A549 (cell line): ENCODE measurements at regions not wholly inside any gene's neighbourhood (a gene's known extent, or its start where the extent isn't known, plus 50 kb on each side); places are given as distances from the start of the nearest gene placed in this dataset.

Experiments
- ATAC-seq, 2 experiments: fragments of 200-7000 bp in 1 of 2; fragments of >200 bp in 1 of 2; cut with Nextera tagmentation in 1 of 2; cut with Tn5 transposase in 1 of 2; 3 replicates each; pipeline versions ENCODE4 v1.8.0 to v1.9.1; 2018 to 2020; ENCODE audit warnings: mild to moderate bottlenecking in 1 of 2, moderate library complexity in 1 of 2
- CTCF ChIA-PET: fragments of 300-600 bp; sonication (Branson Sonifier 250); formaldehyde crosslinking; extraction: SDS; loops from one replicate; lab custom pipeline; 2021; ENCODE audit warnings: antibody characterized with exemption, inconsistent platforms; lab: Yijun Ruan, JAX
- POLR2A ChIA-PET: fragments of 350-600 bp; formaldehyde crosslinking; extraction: SDS; loops from one replicate; lab custom pipeline; 2021; ENCODE audit warnings: antibody characterized with exemption, inconsistent platforms; lab: Yijun Ruan, JAX
- DNase-seq, 2 experiments: peaks; one replicate each; pipeline versions ENCODE4 v3.0.0 to v3.0.0-alpha.2; 2011 to 2016; ENCODE audit warnings: low read depth in 1 of 2, low spot score in 1 of 2
- FAIRE-seq: peaks from 2 replicates; lab custom pipeline; 2011; peaks lifted over from hg19 to GRCh38; lab: Jason Lieb, UNC
- H3K27ac ChIP-seq, 2 experiments: fragments of >200 bp; sonication (Bioruptor Twin); formaldehyde crosslinking; 3 replicates each; pipeline ENCODE4 v1.5.1; 2016 to 2017
- H3K4me1 ChIP-seq: fragments of >200 bp; sonication (Bioruptor Twin); formaldehyde crosslinking; 3 replicates; pipeline ENCODE4 v1.6.1; 2016
- H3K4me2 ChIP-seq: fragments of >200 bp; sonication (Bioruptor Twin); formaldehyde crosslinking; 3 replicates; pipeline ENCODE4 v1.6.1; 2016
- H3K4me3 ChIP-seq: fragments of >200 bp; sonication (Bioruptor Twin); formaldehyde crosslinking; 3 replicates; pipeline ENCODE4 v1.5.1; 2016
- H3K9me3 ChIP-seq: fragments of >200 bp; sonication (Bioruptor Twin); formaldehyde crosslinking; 3 replicates; pipeline ENCODE4 v1.6.1; 2016
- CBX2 ChIP-seq: fragments of 200-600 bp; sonication (generic); IDR thresholded peaks from 2 replicates; pipeline ENCODE4 v1.6.1; 2016; ENCODE audit warnings: low read depth, mild to moderate bottlenecking, borderline replicate concordance
- EHF ChIP-seq: fragments of 250-450 bp; sonication (Bioruptor Pico); IDR thresholded peaks from 2 replicates; pipeline ENCODE4 v1.5.0; 2020; ENCODE audit warnings: mild to moderate bottlenecking
- EHMT2 ChIP-seq: fragments of 200-600 bp; sonication (generic); IDR thresholded peaks from 2 replicates; pipeline ENCODE4 v1.6.1; 2016; ENCODE audit warnings: antibody characterized with exemption, low read depth, mild to moderate bottlenecking, moderate library complexity
- ESRRA ChIP-seq: fragments of 150-350 bp; IDR thresholded peaks from 2 replicates; pipeline ENCODE4 v1.6.1; 2014; ENCODE audit warnings: mild to moderate bottlenecking, low read length, borderline replicate concordance
- FOSB ChIP-seq: fragments of 250-450 bp; sonication (Bioruptor Pico); IDR thresholded peaks from 2 replicates; pipeline ENCODE4 v1.5.0; 2020; ENCODE audit warnings: mild to moderate bottlenecking, moderate library complexity
- JUN ChIP-seq, 2 experiments: fragments of >200 bp; sonication (Bioruptor Twin); formaldehyde crosslinking; IDR thresholded peaks; 2 replicates in 1 of 2; 3 replicates in 1 of 2; pipeline ENCODE4 v1.6.1; 2016 to 2017
- JUNB ChIP-seq: fragments of >200 bp; sonication (Bioruptor Twin); formaldehyde crosslinking; IDR thresholded peaks from 2 replicates; pipeline ENCODE4 v1.6.1; 2016
- KDM5A ChIP-seq: fragments of 200-600 bp; sonication (generic); IDR thresholded peaks from 2 replicates; pipeline ENCODE4 v1.6.1; 2016; ENCODE audit warnings: antibody characterized with exemption, mild to moderate bottlenecking
- MAFK ChIP-seq: fragments of 450-650 bp; IDR thresholded peaks from 2 replicates; pipeline ENCODE4 v1.6.1; 2014; ENCODE audit not compliant: partially characterized antibody
- MYC ChIP-seq: IDR thresholded peaks from 2 replicates; pipeline ENCODE4 v1.6.1; 2012; ENCODE audit warnings: mild to moderate bottlenecking, inconsistent platforms, low read length, improper control_type of control experiment, borderline replicate concordance
- PHF8 ChIP-seq: fragments of 200-600 bp; sonication (generic); IDR thresholded peaks from 2 replicates; pipeline ENCODE4 v1.6.1; 2016; ENCODE audit warnings: low read depth, mild to moderate bottlenecking, antibody characterized with exemption, moderate library complexity, borderline replicate concordance
- POLR2A ChIP-seq: IDR thresholded peaks from 2 replicates; pipeline ENCODE4 v1.6.1; 2012; ENCODE audit warnings: mild to moderate bottlenecking, low read length
- RFX5 ChIP-seq: fragments of 450-650 bp; IDR thresholded peaks from 2 replicates; pipeline ENCODE4 v1.7.1; 2014; ENCODE audit warnings: antibody characterized with exemption, mild to moderate bottlenecking, moderate library complexity
- TP53 ChIP-seq: fragments of 250-450 bp; sonication (Bioruptor Pico); IDR thresholded peaks from 2 replicates; pipeline ENCODE4 v1.5.0; 2021; ENCODE audit warnings: mild to moderate bottlenecking, moderate library complexity
- ZNF302 ChIP-seq: fragments of 250-450 bp; sonication (Bioruptor Pico); IDR thresholded peaks from 2 replicates; pipeline ENCODE4 v1.9.0; 2021; ENCODE audit warnings: inconsistent platforms, mild to moderate bottlenecking, moderate library complexity
- ZSCAN20 ChIP-seq: fragments of 250-450 bp; sonication (Bioruptor Pico); IDR thresholded peaks from 2 replicates; pipeline ENCODE4 v1.8.0; 2022; ENCODE audit warnings: mild to moderate bottlenecking, moderate library complexity
- WGBS: methylation state at CpG from one replicate; pipeline ENCODE4 v1.1.6; 2017; ENCODE audit errors: missing lambda C conversion rate; 5-methylcytosine and 5-hydroxymethylcytosine counted together
- TF ChIP-seq, protein P1 (sequence below): fragments of 200-600 bp; sonication (generic); IDR thresholded peaks from 2 replicates; pipeline ENCODE4 v1.6.1; 2016; ENCODE audit warnings: antibody characterized with exemption, mild to moderate bottlenecking, moderate library complexity
- TF ChIP-seq, protein P2 (sequence below): fragments of 450-650 bp; IDR thresholded peaks from 2 replicates; pipeline ENCODE4 v1.6.1; 2014; ENCODE audit warnings: antibody characterized with exemption
- TF ChIP-seq, protein P3 (sequence below): fragments of >200 bp; sonication (Bioruptor Twin); formaldehyde crosslinking; IDR thresholded peaks from 3 replicates; pipeline ENCODE4 v1.5.1; 2016
- TF ChIP-seq, protein P4 (sequence below): IDR thresholded peaks from 2 replicates; pipeline ENCODE4 v1.6.1; 2012
- TF ChIP-seq, protein P5 (sequence below): fragments of 250-450 bp; sonication (Bioruptor Pico); IDR thresholded peaks from 2 replicates; pipeline ENCODE4 v1.5.0; 2020; ENCODE audit warnings: low read depth, mild to moderate bottlenecking, moderate library complexity

DNA sequence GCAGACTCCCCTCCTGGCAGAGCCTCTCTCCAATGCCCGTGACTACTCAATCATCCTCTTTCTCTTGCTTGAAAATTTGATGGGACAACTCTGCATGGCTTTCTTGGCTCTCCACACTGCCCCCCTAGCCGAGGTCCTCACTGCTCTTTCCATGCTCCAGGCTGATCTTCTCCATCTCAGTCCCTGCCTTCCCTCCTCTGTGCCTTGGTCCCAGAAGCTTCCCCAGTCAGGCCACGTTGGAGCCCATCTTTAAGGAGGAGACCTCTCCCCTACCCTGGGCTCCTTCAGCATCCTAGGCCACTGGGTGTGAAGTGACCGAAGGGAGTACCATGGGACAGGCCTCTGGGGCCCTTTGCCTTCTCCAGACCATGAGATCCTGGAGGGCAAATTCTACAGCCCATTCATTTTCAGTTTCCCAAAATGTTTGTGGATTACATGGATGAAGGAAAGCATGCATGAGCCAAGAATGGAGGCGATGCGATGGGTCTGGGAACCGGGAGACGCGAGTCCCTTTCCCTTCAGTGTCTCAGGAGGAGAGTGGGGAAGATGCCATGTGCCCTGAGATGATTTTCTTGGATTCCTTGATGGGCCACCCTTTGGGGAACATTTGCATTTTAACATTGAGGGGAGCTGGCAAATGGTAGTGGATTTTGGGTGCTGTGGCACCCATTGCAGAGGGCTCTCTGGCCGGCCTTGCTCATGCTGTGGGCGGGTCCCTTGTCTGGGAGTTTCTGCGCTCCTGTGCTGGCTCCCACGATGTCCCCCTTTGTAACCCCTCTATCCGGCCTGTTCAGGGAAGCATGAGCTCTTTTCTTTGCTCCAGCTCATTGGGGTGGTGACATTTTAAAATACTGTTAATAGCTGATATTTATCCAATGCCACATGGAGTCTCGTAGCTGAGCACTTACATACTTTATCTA, 376.6 kb downstream of the RPS24 start:
- CTCF ChIA-PET = no interaction called here

DNA sequence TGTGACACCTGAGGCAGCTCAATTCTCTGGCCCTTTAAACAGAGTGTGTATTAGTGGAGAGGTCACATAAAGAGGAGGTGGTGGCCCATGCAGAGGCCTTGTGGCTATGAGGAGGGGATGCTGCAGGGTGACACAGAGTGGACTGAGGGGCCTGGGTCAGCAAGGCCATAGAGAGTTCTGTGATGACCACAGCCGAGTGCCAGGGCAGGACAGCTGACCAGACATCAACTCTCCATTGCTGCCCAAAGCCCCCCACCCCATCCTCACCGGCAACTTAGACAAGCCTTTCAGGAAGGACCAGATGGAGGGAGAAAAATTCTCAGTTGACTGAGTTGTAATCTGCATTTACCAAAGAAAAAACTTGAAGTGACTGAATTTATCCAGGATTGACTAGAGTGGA, 378.1 kb downstream of the RPS24 start:
- ATAC-seq = no peak
- H3K4me1 ChIP-seq = peaks cover under 1% of the 10 kb centered on the region; the same call in 2 of the 3 replicates
- TF ChIP-seq, protein P1, sequence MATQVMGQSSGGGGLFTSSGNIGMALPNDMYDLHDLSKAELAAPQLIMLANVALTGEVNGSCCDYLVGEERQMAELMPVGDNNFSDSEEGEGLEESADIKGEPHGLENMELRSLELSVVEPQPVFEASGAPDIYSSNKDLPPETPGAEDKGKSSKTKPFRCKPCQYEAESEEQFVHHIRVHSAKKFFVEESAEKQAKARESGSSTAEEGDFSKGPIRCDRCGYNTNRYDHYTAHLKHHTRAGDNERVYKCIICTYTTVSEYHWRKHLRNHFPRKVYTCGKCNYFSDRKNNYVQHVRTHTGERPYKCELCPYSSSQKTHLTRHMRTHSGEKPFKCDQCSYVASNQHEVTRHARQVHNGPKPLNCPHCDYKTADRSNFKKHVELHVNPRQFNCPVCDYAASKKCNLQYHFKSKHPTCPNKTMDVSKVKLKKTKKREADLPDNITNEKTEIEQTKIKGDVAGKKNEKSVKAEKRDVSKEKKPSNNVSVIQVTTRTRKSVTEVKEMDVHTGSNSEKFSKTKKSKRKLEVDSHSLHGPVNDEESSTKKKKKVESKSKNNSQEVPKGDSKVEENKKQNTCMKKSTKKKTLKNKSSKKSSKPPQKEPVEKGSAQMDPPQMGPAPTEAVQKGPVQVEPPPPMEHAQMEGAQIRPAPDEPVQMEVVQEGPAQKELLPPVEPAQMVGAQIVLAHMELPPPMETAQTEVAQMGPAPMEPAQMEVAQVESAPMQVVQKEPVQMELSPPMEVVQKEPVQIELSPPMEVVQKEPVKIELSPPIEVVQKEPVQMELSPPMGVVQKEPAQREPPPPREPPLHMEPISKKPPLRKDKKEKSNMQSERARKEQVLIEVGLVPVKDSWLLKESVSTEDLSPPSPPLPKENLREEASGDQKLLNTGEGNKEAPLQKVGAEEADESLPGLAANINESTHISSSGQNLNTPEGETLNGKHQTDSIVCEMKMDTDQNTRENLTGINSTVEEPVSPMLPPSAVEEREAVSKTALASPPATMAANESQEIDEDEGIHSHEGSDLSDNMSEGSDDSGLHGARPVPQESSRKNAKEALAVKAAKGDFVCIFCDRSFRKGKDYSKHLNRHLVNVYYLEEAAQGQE = no peak
- no peak for TF ChIP-seq JUN (IDR thresholded peaks at IDR 0.05)
- no peak for TF ChIP-seq TP53 (CRISPR knock-in tag)
- TF ChIP-seq, all 56 proteins: peak for 0
- WGBS = 46% methylated on average over 2 of the region's 2 CpGs
- DNase-seq (no peak), FAIRE-seq (no peak)
- Histone ChIP-seq H3K9me3 (no peaks in the 10 kb centered on the region), H3K27ac (no peak overlapping the region), H3K4me2 (no peak overlapping the region), H3K4me3 (no peak overlapping the region)
- CTCF ChIA-PET = interaction anchor here (1.3 kb wide), 1 partner anchor 12 kb away, joined by 4 read pairs; no protein-coding TSS in a partner anchor
- POLR2A ChIA-PET = no interaction called here

More for the DNA sequence above, 376.6 kb downstream of the RPS24 start:
- WGBS = 75% methylated on average over 15 of the region's 15 CpGs
- TF ChIP-seq MYC (no peak), POLR2A (no peak), ZSCAN20 (no peak), RFX5 (no peak), TP53 (CRISPR knock-in tag) (no peak), ZNF302 (CRISPR knock-in tag) (no peak), MAFK (no peak), ESRRA (no peak), PHF8 (no peak), EHMT2 (no peak), CBX2 (no peak), EHF (no peak), KDM5A (no peak), FOSB (CRISPR knock-in tag) (no peak), JUNB (no peak)
- TF ChIP-seq, protein P2, sequence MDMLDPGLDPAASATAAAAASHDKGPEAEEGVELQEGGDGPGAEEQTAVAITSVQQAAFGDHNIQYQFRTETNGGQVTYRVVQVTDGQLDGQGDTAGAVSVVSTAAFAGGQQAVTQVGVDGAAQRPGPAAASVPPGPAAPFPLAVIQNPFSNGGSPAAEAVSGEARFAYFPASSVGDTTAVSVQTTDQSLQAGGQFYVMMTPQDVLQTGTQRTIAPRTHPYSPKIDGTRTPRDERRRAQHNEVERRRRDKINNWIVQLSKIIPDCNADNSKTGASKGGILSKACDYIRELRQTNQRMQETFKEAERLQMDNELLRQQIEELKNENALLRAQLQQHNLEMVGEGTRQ = no peak
- TF ChIP-seq, protein P3, sequence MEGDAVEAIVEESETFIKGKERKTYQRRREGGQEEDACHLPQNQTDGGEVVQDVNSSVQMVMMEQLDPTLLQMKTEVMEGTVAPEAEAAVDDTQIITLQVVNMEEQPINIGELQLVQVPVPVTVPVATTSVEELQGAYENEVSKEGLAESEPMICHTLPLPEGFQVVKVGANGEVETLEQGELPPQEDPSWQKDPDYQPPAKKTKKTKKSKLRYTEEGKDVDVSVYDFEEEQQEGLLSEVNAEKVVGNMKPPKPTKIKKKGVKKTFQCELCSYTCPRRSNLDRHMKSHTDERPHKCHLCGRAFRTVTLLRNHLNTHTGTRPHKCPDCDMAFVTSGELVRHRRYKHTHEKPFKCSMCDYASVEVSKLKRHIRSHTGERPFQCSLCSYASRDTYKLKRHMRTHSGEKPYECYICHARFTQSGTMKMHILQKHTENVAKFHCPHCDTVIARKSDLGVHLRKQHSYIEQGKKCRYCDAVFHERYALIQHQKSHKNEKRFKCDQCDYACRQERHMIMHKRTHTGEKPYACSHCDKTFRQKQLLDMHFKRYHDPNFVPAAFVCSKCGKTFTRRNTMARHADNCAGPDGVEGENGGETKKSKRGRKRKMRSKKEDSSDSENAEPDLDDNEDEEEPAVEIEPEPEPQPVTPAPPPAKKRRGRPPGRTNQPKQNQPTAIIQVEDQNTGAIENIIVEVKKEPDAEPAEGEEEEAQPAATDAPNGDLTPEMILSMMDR = no peak
- TF ChIP-seq, protein P4, sequence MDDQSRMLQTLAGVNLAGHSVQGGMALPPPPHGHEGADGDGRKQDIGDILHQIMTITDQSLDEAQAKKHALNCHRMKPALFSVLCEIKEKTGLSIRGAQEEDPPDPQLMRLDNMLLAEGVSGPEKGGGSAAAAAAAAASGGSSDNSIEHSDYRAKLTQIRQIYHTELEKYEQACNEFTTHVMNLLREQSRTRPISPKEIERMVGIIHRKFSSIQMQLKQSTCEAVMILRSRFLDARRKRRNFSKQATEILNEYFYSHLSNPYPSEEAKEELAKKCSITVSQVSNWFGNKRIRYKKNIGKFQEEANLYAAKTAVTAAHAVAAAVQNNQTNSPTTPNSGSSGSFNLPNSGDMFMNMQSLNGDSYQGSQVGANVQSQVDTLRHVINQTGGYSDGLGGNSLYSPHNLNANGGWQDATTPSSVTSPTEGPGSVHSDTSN = no peak
- TF ChIP-seq, protein P5, sequence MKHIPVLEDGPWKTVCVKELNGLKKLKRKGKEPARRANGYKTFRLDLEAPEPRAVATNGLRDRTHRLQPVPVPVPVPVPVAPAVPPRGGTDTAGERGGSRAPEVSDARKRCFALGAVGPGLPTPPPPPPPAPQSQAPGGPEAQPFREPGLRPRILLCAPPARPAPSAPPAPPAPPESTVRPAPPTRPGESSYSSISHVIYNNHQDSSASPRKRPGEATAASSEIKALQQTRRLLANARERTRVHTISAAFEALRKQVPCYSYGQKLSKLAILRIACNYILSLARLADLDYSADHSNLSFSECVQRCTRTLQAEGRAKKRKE = no peak
- Histone ChIP-seq H3K9me3 (no peaks in the 10 kb centered on the region), H3K27ac (no peak overlapping the region), H3K4me2 (no peak overlapping the region), H3K4me1 (peaks cover 14% of the 10 kb centered on the region; the same call in 2 of the 3 replicates), H3K4me3 (no peak overlapping the region)
- FAIRE-seq = no peak
- POLR2A ChIA-PET = no interaction called here
- ATAC-seq = no peak
- no peak for DNase-seq
